WTC11 (cell line): ENCODE measurements at regions not wholly inside any gene's neighbourhood (a gene's known extent, or its start where the extent isn't known, plus 50 kb on each side); places are given as distances from the start of the nearest gene placed in this dataset.

Source experiments
- ATAC-seq: fragments of 200-7000 bp; cut with Tn5 transposase; 2 replicates; pipeline ENCODE4 v1.10.0; 2021; ENCODE audit warnings: mild to moderate bottlenecking, moderate library complexity
- CTCF ChIA-PET: fragments of 300-600 bp; sonication (Branson Sonifier 250); formaldehyde crosslinking; loops from one replicate; lab custom pipeline; 2021; ENCODE audit warnings: antibody characterized with exemption; lab: Charles Lee
- POLR2A ChIA-PET: fragments of 350-600 bp; sonication (Branson Sonifier 250); formaldehyde crosslinking; loops from one replicate; lab custom pipeline; 2021; ENCODE audit warnings: antibody characterized with exemption; lab: Charles Lee
- DNase-seq: peaks from one replicate; pipeline ENCODE4 v3.0.0; 2021; ENCODE audit warnings: low spot score
- H3K27ac Mint-ChIP-seq: 2 replicates; pipeline ENCODE4 v1.8.0; 2021; ENCODE audit warnings: mixed read lengths
- H3K27me3 Mint-ChIP-seq: 2 replicates; pipeline ENCODE4 v1.8.0; 2021; ENCODE audit warnings: low read depth, mild to moderate bottlenecking, moderate library complexity, mixed read lengths
- H3K36me3 Mint-ChIP-seq: 2 replicates; pipeline ENCODE4 v1.8.0; 2021; ENCODE audit warnings: mixed read lengths
- H3K4me1 Mint-ChIP-seq: 2 replicates; pipeline ENCODE4 v1.8.0; 2022; ENCODE audit warnings: mixed read lengths
- H3K4me3 Mint-ChIP-seq: 2 replicates; pipeline ENCODE4 v1.8.0; 2021; ENCODE audit warnings: mild to moderate bottlenecking, moderate library complexity, mixed read lengths
- H3K9me3 Mint-ChIP-seq: 2 replicates; pipeline ENCODE4 v1.8.0; 2021; ENCODE audit warnings: mixed read lengths
- CREB1 ChIP-seq: sonication (generic); formaldehyde crosslinking; IDR thresholded peaks from 2 replicates; pipeline ENCODE4 v1.8.0; 2023; ENCODE audit warnings: mild to moderate bottlenecking, missing genetic modification reagents
- CREM ChIP-seq: sonication (generic); formaldehyde crosslinking; IDR thresholded peaks from 2 replicates; pipeline ENCODE4 v1.8.1; 2022; ENCODE audit warnings: mild to moderate bottlenecking, missing genetic modification reagents, moderate library complexity
- ELF4 ChIP-seq: sonication (generic); formaldehyde crosslinking; IDR thresholded peaks from 2 replicates; pipeline ENCODE4 v1.8.1; 2022; ENCODE audit warnings: low read depth, mild to moderate bottlenecking, moderate library complexity, missing genetic modification reagents
- EMX1 ChIP-seq: fragments of 250-450 bp; sonication (Bioruptor Pico); IDR thresholded peaks from 2 replicates; pipeline ENCODE4 v1.8.0; 2021; ENCODE audit warnings: mild to moderate bottlenecking
- FOXJ3 ChIP-seq: sonication (generic); formaldehyde crosslinking; IDR thresholded peaks from 2 replicates; pipeline ENCODE4 v1.9.0; 2021; ENCODE audit warnings: missing genetic modification reagents, mild to moderate bottlenecking, borderline replicate concordance
- GABPB1 ChIP-seq: sonication (generic); formaldehyde crosslinking; IDR thresholded peaks from 2 replicates; pipeline ENCODE4 v1.8.1; 2023; ENCODE audit warnings: mild to moderate bottlenecking, missing genetic modification reagents
- IRF2 ChIP-seq: sonication (generic); formaldehyde crosslinking; IDR thresholded peaks from 2 replicates; pipeline ENCODE4 v1.8.0; 2022; ENCODE audit warnings: low read depth, missing genetic modification reagents, borderline replicate concordance
- JAZF1 ChIP-seq: fragments of 250-450 bp; sonication (Bioruptor Pico); IDR thresholded peaks from 2 replicates; pipeline ENCODE4 v1.9.0; 2021; ENCODE audit warnings: moderate library complexity, mild to moderate bottlenecking, inconsistent platforms
- MXD4 ChIP-seq: fragments of 250-450 bp; sonication (Bioruptor Pico); IDR thresholded peaks from 2 replicates; pipeline ENCODE4 v1.8.0; 2021; ENCODE audit warnings: mild to moderate bottlenecking, moderate library complexity, borderline replicate concordance
- NFYB ChIP-seq: sonication (generic); formaldehyde crosslinking; conservative IDR thresholded peaks from 2 replicates; pipeline ENCODE4 v1.8.0; 2022; ENCODE audit warnings: low read depth, missing genetic modification reagents
- OVOL2 ChIP-seq: fragments of 250-450 bp; sonication (Bioruptor Pico); IDR thresholded peaks from 2 replicates; pipeline ENCODE4 v1.9.0; 2021; ENCODE audit warnings: mild to moderate bottlenecking, borderline replicate concordance
- SOX15 ChIP-seq: fragments of 250-450 bp; sonication (Bioruptor Pico); IDR thresholded peaks from 2 replicates; pipeline ENCODE4 v1.9.0; 2021; ENCODE audit warnings: mild to moderate bottlenecking
- SP1 ChIP-seq: sonication (generic); formaldehyde crosslinking; conservative IDR thresholded peaks from 2 replicates; pipeline ENCODE4 v1.8.1; 2022; ENCODE audit warnings: missing genetic modification reagents
- TEAD1 ChIP-seq: sonication (generic); formaldehyde crosslinking; IDR thresholded peaks from 2 replicates; pipeline ENCODE4 v1.8.0; 2022; ENCODE audit warnings: mild to moderate bottlenecking, missing genetic modification reagents
- USF1 ChIP-seq: sonication (generic); formaldehyde crosslinking; IDR thresholded peaks from 2 replicates; pipeline ENCODE4 v1.8.0; 2022; ENCODE audit warnings: mild to moderate bottlenecking, missing genetic modification reagents
- ZNF317 ChIP-seq: sonication (generic); formaldehyde crosslinking; IDR thresholded peaks from 2 replicates; pipeline ENCODE4 v1.8.1; 2023; ENCODE audit warnings: low read depth, mild to moderate bottlenecking, moderate library complexity, missing genetic modification reagents, borderline replicate concordance
- ZNF396 ChIP-seq: fragments of 250-450 bp; sonication (Bioruptor Pico); IDR thresholded peaks from 2 replicates; pipeline ENCODE4 v1.8.0; 2021; ENCODE audit warnings: mild to moderate bottlenecking, moderate library complexity, borderline replicate concordance
- ZNF423 ChIP-seq: fragments of 250-450 bp; sonication (Bioruptor Pico); IDR thresholded peaks from 2 replicates; pipeline ENCODE4 v2.1.2; 2022; ENCODE audit warnings: mild to moderate bottlenecking, moderate library complexity
- ZNF425 ChIP-seq: fragments of 250-450 bp; sonication (Bioruptor Pico); conservative IDR thresholded peaks from 2 replicates; pipeline ENCODE4 v1.9.0; 2021; ENCODE audit warnings: mild to moderate bottlenecking
- TF ChIP-seq, protein P1 (sequence below): sonication (generic); formaldehyde crosslinking; IDR thresholded peaks from 2 replicates; pipeline ENCODE4 v1.8.0; 2023; ENCODE audit warnings: mild to moderate bottlenecking, missing genetic modification reagents
- TF ChIP-seq, protein P2 (sequence below): sonication (generic); formaldehyde crosslinking; IDR thresholded peaks from 2 replicates; pipeline ENCODE4 v1.8.1; 2023; ENCODE audit warnings: mild to moderate bottlenecking, missing genetic modification reagents, moderate library complexity
- TF ChIP-seq, protein P3 (sequence below): fragments of 250-450 bp; sonication (Bioruptor Pico); IDR thresholded peaks from 2 replicates; pipeline ENCODE4 v1.9.0; 2021; ENCODE audit warnings: mild to moderate bottlenecking
- TF ChIP-seq, protein P4 (sequence below): sonication (generic); formaldehyde crosslinking; IDR thresholded peaks from 2 replicates; pipeline ENCODE4 v1.8.1; 2022; ENCODE audit warnings: mild to moderate bottlenecking, missing genetic modification reagents, moderate library complexity, borderline replicate concordance
- TF ChIP-seq, protein P5 (sequence below): sonication (generic); formaldehyde crosslinking; conservative IDR thresholded peaks from 2 replicates; pipeline ENCODE4 v1.8.1; 2022; ENCODE audit warnings: mild to moderate bottlenecking, missing genetic modification reagents

DNA sequence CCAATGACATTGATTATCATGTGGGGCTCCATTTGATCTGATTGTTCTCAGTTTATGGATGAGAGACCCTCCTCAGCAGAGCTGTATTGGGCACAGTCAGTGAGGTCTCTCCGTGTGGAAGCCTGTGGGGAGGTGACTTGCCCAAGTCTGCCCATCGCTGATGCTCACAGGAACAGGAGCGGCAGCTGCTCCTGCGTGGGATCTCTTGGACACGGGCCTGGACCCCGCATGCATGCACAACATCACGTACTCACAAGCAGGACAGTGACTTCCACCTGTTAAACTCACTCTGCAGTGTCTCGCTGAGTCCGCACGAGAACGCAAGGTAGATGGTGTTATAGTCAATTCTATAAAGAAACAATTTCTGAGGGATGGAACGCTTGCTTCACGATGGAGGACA lies 55.0 kb downstream of the KCNF1 start (continued):
- TF ChIP-seq CREM (CRISPR knock-in tag) (no peak), ZNF396 (CRISPR knock-in tag) (no peak), CREB1 (CRISPR knock-in tag) (no peak), ZNF423 (no peak)
- TF ChIP-seq, protein P1, sequence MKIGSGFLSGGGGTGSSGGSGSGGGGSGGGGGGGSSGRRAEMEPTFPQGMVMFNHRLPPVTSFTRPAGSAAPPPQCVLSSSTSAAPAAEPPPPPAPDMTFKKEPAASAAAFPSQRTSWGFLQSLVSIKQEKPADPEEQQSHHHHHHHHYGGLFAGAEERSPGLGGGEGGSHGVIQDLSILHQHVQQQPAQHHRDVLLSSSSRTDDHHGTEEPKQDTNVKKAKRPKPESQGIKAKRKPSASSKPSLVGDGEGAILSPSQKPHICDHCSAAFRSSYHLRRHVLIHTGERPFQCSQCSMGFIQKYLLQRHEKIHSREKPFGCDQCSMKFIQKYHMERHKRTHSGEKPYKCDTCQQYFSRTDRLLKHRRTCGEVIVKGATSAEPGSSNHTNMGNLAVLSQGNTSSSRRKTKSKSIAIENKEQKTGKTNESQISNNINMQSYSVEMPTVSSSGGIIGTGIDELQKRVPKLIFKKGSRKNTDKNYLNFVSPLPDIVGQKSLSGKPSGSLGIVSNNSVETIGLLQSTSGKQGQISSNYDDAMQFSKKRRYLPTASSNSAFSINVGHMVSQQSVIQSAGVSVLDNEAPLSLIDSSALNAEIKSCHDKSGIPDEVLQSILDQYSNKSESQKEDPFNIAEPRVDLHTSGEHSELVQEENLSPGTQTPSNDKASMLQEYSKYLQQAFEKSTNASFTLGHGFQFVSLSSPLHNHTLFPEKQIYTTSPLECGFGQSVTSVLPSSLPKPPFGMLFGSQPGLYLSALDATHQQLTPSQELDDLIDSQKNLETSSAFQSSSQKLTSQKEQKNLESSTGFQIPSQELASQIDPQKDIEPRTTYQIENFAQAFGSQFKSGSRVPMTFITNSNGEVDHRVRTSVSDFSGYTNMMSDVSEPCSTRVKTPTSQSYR (CRISPR knock-in tag): no peak

DNA sequence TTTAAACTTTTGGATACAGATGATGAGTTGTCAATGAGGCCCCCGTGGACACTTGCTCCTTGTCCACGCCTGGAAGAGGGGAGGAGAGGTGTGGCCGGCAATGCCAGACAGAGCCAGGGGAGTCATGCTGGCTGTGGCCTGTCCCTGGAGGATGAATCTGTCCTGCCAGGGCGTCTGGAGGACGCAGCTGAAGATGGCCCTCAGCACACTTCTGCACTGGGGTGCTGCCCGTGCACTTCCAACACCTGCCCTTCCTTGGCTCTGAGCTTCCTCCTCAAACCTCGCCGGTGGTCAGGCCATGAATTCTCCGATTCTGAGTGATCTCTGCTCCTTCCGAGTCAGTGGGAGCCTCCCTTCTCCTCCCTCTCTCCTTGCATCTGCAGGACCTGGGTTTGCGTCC lies 56.4 kb downstream of the KCNF1 start:
- Mint-ChIP-seq H3K9me3 (no peaks in the 10 kb centered on the region), H3K4me1 (peaks cover 31% of the 10 kb centered on the region), H3K27ac (no peak overlapping the region), H3K36me3 (no peaks in the 10 kb centered on the region), H3K27me3 (no peaks in the 10 kb centered on the region; the same call in 1 of the 2 replicates), H3K4me3 (no peak overlapping the region)
- POLR2A ChIA-PET: no interaction called here
- DNase-seq (no peak), ATAC-seq (no peak)
- CTCF ChIA-PET: interaction anchor here (0.6 kb wide), 1 partner anchor 136 kb away, joined by 3 read pairs; no protein-coding TSS in a partner anchor
- TF ChIP-seq, protein P2, sequence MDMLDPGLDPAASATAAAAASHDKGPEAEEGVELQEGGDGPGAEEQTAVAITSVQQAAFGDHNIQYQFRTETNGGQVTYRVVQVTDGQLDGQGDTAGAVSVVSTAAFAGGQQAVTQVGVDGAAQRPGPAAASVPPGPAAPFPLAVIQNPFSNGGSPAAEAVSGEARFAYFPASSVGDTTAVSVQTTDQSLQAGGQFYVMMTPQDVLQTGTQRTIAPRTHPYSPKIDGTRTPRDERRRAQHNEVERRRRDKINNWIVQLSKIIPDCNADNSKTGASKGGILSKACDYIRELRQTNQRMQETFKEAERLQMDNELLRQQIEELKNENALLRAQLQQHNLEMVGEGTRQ (CRISPR knock-in tag): no peak
- TF ChIP-seq SP1 (CRISPR knock-in tag) (no peak), TEAD1 (CRISPR knock-in tag) (no peak)

DNA sequence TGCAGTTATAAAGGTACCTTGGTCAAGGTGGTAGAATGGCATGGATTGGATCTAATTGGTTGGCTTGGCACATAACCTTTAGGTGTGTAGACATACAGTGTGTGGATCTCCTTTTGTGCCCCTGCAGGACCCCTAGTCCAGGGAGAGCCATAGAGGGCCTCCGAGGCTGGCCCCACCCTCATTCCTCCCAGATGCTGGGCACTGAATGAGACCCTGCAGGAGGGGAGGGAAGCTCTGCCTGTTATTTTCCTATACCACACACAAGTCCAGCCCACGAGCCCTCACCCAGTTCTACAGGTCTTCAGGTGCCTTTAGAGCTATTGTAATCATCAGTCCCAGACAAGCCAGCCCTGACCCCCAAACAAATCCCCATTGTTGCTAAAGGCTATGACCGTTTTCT lies 58.9 kb downstream of the KCNF1 start:
- POLR2A ChIA-PET: no interaction called here
- Mint-ChIP-seq H3K36me3 (no peaks in the 10 kb centered on the region), H3K9me3 (peaks cover 8% of the 10 kb centered on the region), H3K4me1 (peaks cover 29% of the 10 kb centered on the region), H3K27me3 (no peaks in the 10 kb centered on the region; the same call in 1 of the 2 replicates), H3K4me3 (no peak overlapping the region), H3K27ac (no peak overlapping the region)
- CTCF ChIA-PET: interaction anchor here (1.4 to 1.6 kb wide), 2 partner anchors 138 to 162 kb away, joined by 4 to 5 read pairs; a partner anchor contains a TSS
- ATAC-seq (no peak), DNase-seq (no peak)
- TF ChIP-seq JAZF1 (CRISPR knock-in tag): no peak
- no peak for TF ChIP-seq SOX15 (CRISPR knock-in tag)
- TF ChIP-seq USF1 (CRISPR knock-in tag): no peak
- no peak for TF ChIP-seq ZNF425
- no peak for TF ChIP-seq IRF2 (CRISPR knock-in tag)
- TF ChIP-seq, protein P3, sequence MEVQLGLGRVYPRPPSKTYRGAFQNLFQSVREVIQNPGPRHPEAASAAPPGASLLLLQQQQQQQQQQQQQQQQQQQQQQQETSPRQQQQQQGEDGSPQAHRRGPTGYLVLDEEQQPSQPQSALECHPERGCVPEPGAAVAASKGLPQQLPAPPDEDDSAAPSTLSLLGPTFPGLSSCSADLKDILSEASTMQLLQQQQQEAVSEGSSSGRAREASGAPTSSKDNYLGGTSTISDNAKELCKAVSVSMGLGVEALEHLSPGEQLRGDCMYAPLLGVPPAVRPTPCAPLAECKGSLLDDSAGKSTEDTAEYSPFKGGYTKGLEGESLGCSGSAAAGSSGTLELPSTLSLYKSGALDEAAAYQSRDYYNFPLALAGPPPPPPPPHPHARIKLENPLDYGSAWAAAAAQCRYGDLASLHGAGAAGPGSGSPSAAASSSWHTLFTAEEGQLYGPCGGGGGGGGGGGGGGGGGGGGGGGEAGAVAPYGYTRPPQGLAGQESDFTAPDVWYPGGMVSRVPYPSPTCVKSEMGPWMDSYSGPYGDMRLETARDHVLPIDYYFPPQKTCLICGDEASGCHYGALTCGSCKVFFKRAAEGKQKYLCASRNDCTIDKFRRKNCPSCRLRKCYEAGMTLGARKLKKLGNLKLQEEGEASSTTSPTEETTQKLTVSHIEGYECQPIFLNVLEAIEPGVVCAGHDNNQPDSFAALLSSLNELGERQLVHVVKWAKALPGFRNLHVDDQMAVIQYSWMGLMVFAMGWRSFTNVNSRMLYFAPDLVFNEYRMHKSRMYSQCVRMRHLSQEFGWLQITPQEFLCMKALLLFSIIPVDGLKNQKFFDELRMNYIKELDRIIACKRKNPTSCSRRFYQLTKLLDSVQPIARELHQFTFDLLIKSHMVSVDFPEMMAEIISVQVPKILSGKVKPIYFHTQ: no peak
- no peak for TF ChIP-seq OVOL2
- TF ChIP-seq, protein P4, sequence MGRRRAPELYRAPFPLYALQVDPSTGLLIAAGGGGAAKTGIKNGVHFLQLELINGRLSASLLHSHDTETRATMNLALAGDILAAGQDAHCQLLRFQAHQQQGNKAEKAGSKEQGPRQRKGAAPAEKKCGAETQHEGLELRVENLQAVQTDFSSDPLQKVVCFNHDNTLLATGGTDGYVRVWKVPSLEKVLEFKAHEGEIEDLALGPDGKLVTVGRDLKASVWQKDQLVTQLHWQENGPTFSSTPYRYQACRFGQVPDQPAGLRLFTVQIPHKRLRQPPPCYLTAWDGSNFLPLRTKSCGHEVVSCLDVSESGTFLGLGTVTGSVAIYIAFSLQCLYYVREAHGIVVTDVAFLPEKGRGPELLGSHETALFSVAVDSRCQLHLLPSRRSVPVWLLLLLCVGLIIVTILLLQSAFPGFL (CRISPR knock-in tag): no peak
- no peak for TF ChIP-seq ELF4 (CRISPR knock-in tag)
- no peak for TF ChIP-seq GABPB1 (CRISPR knock-in tag)
- no peak for TF ChIP-seq ZNF423
- TF ChIP-seq EMX1: no peak
- no peak for TF ChIP-seq NFYB (CRISPR knock-in tag)
- TF ChIP-seq, protein P5, sequence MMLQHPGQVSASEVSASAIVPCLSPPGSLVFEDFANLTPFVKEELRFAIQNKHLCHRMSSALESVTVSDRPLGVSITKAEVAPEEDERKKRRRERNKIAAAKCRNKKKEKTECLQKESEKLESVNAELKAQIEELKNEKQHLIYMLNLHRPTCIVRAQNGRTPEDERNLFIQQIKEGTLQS (CRISPR knock-in tag): no peak
- TF ChIP-seq CREM (CRISPR knock-in tag): no peak
- no peak for TF ChIP-seq ZNF317 (CRISPR knock-in tag)
- no peak for TF ChIP-seq MXD4 (CRISPR knock-in tag)
- TF ChIP-seq FOXJ3 (CRISPR knock-in tag): no peak
